IPS-NIHi11 (cell line): ENCODE measurements at regions not wholly inside any gene's neighbourhood (a gene's known extent, or its start where the extent isn't known, plus 50 kb on each side); places are given as distances from the start of the nearest gene placed in this dataset.

Source experiments
- DNase-seq: peaks from one replicate; pipeline ENCODE4 v3.0.0; 2012; ENCODE audit warnings: mixed read lengths, low spot score

DNA sequence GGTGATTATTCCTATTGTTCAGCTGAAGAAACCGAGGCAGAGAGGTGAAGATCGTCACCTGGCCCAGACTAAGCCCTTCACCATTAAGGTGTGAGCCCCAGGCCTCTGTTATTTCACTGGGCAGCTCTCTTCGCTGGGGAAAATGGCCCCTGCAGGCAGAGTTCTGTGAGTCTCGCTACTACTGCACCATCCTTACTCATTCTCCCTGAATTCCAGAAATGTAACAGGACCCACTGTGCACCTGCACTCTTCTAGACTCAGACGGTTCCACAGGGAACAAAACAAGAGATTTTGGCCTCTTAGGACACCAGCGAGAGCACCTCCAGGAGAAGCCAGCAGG lies 147.7 kb upstream of the GLI2 start:
- DNase-seq: no peak

DNA sequence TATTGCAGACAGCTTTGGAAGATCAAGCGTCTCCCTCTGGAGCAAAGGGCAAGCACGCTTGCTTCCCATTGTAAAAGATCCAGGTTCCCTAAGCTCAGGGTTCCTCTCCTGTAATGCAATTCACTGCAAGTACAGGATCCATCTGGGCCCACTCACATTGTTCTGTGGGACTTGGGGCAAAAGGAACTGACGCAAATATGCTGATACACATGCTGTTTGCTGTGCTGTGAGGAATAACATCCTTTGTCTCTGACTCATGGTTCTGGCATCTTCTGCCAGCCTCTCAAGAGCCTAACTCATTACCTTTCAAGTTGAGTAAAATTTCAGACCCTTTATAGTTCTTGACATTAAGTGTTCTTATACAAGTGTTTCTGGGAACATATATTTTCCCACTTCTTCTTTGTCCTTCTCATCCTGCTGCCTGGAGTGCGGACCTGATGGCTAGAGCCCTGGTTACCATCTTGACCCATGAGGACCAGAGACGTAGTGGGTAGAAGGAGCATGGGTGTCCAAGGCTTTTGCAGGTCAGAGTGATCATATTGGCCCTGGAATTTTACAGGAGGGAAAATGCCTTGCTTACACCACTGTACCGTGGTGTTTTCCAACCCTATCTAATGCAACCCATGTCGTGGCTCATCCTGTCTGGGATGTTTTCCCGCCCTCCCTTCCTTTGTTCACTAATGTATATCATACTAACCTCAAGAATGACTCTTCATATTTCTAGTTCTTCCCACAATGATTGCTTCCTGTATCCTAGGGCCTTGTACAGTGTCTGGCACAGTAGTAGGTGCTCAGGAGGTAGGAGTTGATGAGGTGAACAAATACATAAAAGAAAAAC lies 145.7 kb upstream of the GLI2 start:
- no peak for DNase-seq

DNA sequence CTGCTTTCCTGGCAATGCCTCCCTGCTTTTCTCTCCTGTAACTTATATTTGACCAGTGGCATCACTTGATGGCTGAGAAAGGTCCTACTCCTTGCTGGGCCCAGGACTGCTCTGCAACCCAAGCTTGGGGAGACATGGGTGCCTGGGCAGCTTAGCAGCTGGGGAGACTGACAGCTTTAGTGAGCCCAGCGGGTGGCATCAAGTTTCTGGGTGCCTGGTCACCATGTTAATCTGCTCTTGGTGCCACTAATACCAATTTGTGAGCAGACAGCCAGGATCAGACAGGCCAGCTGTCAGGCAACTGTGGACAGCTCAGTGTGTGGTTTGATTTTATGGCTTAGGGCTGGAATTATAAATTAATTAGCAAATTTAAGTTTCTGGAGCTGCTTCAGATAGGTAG lies 144.8 kb upstream of the GLI2 start:
- no peak for DNase-seq

DNA sequence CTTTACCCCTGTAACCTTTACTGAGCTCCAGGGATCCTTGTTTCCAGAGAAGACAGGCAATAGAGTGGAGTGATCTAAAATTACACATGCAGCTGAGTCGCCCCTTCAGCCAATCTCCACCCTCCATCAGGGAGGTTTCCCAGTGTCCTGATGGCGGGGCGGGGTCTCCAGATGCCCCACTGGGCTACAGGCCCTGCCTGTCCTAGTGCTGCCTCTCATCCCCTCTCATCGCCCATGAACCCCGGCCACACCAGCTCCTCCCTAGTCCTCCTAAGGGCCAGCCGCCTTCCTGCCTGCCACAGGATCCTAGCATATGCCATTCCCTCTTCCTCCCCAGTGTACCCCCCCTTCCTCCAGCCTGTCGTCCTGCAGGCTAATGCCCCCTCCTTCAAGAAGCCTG lies 144.1 kb upstream of the GLI2 start:
- DNase-seq: no peak

DNA sequence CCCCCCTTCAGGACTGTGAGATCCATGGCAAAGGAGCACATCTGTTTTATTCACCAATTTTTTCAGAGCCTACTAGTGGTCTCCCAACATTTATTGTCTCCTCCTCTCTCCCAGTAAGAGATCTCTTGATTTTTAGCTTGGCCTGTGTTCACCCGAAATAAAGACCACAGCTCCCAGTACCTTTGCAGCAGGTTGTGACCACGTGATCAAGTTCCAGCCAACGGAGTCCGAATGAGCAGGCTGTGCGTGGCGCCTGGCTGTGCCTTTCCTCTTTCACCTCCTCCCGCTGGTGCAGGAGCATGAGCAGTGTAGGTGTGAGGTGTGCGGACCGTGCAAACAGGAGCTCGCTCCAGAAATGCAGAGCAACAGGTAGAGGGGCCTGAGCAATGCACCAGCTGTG lies 143.6 kb upstream of the GLI2 start:
- no peak for DNase-seq

DNA sequence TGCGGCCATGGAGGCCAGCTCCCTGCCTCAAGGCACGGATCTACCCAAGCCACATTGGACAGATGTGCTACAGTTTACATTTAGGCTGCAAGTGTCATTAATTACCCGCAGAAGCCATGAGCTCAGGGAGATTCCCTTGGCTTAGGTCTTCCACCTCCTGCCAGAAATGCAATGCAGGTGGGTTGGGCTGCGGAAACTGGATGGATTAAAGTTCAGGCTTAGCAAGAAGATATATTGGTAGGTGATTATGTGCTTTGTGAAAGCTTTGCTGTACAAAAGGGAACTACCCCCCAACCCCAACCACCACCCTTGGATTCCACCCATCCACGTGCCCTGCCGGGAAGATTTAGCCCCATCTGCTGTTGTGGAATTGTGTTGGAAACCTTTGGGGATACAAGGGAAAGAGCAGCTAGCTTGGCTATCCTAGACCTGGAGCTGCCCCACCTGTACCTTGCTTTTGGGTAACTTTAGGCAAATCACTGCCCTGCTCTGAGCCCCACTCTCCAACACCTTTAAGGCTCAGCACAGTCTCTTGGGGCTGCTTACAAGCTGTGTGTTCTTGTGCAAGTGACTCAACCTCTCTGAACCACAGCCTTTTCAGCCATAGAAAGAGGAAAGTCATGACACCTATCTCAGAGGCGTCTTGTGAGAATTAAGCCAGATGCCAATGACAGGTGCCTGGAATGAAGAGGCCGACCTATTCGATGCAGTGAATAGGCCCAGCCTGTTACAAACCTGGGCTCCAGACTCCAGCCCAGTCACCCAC lies 141.6 kb upstream of the GLI2 start:
- DNase-seq: no peak

DNA sequence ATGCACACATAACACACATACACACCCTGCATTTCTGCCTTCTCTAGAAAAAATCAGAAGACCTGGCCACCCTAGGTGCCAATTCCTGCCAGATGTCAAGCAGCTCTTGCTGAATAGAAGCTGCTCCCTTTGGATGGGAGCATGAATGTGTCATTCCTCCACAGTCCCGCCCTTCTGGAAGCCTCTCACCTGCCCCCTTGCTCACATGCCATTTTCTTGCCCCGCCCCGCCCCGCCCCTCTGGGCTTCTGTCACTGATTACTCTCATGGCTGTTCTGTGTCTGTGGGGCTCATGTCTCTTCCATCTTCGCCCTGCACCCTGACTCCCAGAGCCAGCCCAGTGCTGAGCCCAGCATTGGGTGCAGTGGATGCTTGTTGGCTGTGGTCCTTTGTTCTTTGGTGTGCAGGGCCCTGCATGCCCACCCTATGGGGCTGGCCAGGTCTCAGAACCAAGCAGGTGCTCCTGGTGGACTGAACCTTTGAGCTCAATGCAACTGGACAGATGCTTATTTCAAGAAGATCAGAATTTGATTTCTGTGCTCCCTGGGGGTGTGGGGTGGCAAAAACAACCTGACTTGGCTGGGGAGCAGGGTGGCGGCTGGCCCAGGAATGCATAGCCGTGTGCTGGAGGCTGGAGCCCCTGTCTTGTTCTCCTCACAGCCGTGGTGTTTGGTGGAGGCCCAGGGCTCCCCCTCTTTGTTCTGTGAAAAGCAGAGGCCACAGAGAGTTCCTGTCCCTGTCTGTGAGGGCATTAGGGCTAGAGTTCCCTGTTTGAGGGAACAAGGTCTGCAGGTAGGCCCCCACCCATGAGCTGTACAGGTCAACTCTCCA lies 140.6 kb upstream of the GLI2 start:
- DNase-seq: peak; percentile 75

DNA sequence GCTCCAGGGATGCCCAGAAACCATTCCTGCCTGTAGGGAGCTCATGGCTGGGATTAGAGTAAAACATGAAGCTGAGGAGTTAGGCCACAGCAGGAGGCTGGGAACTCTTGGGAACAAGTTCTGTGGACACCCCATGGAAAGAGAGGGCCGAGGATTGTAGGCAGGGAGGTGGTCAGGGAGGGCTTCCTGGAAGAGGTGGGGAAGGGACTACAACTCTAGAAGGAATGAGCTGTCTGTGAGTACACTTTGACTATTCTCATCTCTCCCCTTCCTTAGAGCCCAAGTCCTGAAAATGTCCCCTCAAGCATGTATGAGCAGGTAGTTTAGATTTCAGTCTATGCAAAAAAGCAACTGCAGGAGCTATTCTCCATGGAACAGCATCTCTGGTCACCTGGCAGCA lies 139.9 kb upstream of the GLI2 start:
- DNase-seq: no peak

DNA sequence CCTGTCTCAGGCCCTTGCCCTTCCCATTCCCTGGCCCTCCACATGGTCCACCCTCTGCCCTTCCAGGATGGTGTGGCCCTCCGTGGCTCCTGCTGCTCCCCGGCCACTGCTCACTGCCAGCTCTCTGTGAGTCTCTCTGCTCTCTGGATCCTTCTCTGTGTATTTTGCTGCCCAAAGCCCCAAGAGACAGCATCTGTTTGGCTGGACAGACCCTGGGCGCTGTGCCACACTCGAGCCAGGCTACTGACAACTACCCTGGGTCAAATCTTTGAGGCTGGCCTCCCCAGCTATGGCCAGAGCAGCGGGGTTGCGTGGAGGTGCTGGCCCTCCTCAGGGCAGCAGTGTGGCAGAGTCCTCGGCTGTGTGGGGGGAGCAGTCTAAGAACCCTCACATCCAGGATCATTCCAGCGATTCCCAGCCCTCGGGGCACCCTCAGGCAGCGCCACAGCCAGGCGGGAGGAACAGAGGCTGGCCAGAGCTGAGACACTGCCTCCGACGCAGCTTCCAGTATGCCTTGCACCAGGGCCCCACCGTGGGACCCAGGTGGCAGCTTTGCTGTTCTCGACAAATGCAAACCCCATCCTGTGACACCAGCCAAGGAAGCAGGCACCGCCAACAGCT lies 139.4 kb upstream of the GLI2 start:
- DNase-seq: no peak

DNA sequence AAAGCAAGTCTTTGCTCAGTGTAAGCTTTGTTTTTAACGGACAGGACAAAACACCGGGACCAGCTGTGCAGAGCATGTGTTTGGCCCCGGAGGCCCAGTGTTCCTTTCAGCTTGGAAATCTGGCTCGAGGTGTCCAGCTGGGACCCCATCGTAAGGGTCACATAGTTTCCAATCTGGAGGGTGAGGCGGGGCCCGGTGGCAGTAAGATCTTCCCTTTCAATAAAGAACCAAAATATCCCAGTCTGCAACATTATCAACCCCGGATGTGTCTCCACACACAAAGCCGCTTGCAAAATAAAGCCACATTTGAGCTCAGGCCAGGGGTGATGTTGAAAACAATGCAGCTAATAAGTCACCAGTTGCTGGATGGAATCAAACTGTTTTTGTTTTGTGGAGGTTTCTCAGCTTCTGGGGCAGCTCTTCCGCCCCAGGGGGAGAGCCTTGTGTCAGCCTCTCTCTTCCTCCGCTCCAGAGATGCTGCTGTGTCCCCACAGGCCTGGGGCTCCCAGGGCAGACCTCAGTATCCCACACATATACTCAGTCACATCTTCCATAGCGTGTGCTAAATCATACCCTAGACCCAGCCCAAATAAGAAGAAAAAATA lies 138.6 kb upstream of the GLI2 start:
- DNase-seq: no peak

DNA sequence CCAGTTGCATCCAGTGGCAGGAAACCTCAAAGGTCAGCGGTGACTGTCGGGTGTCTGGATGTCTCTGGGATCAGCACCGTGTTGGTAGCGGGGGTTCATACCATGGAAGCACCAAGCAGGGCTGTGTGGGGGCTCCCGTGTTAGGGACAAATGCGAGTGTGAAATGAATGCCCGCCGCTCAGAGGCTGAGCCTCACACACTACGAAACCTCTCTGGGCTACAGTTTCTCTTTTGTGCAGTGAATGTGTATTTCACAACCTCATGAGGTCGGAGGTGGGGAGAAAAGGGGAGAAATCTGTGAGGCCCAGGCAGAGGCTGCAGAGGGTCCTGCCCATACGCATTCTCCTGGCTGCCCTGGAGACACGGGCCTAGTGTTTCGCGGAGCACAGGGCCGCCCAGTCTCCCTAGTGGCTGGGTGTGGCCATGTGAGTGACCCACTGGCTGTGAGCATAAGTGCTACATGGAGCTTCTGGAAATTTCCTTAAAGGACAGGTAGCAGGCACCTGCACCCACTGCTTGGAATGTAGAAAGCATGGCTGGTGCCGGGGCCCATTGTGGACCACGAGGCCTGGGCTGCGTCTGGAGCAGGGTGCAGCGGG lies 138.0 kb upstream of the GLI2 start:
- no peak for DNase-seq

DNA sequence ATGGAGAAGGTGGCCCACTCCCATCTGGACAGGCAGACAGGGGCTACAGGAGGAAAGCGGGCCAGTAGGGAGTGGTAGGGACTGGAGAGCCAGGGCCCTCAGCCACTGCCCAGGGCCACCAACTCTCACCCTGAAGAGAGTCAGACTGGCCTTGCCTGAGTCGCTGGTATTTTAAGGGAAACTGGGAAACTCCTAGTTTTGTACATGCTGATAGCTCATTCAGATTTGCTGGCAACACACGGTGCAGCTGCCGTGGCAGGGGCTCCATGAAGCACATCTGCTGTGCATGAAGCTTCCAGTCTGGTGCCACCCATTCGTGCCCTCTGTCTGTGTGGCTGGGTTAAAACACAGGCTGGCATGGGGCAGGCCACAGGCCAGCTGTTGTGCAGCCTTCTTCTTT lies 137.3 kb upstream of the GLI2 start:
- DNase-seq: no peak

DNA sequence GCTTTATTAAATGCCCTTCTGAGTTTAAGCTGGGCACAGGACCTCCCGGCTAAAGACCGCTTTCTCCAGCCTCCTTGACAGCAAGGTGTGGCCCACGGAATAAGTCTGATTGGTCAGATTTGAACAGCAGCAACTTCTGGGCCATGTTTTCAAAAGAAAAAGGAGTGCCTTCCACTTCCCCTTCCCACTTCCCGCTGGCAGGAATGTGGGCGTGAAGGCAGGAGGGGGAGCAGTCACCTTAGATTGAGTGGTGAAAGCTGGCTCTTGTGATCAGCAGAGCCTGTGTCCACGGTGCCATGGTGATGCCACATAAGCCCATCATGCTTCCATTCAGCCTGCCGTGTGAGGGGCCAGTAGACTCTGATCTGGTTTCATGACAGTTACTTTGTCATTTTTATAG lies 136.6 kb upstream of the GLI2 start:
- DNase-seq: no peak

DNA sequence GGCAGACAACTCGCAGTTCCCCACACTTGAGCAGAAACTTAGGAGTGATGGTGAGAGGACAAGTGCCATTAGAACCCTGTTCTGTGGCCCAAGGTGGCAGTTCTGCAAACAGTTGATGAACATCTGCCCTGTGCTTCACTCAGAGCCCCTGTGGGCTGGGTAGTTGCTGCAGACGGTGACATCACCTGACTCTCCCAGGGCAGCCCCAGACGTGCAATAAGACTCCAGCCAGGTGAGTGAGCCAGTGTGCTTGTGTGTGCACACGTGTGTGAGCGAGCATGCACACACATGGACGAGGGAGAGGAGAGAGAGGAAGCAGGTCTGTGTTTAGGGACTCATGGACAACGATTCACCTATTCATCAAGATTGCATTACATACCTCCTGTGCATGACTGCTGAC lies 136.0 kb upstream of the GLI2 start:
- DNase-seq: no peak

DNA sequence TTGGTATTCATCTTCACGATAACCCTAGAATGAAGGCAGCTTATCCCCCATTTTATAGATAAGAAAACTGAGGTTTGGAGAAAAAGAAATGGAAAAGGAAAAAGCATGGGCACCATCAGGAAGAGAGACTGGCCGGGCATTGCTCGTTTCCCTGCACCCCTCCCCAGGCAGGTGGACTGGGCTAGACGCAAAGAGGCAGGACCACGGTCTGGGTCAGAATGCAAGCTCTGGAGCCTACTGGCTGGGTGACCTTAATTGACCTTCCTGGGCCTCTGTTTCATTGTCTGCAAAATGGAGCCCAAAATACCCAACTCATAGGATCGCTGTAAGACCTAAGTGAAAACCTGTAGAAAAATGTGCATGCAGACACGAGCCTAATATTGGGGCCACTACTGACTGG lies 135.3 kb upstream of the GLI2 start:
- no peak for DNase-seq

DNA sequence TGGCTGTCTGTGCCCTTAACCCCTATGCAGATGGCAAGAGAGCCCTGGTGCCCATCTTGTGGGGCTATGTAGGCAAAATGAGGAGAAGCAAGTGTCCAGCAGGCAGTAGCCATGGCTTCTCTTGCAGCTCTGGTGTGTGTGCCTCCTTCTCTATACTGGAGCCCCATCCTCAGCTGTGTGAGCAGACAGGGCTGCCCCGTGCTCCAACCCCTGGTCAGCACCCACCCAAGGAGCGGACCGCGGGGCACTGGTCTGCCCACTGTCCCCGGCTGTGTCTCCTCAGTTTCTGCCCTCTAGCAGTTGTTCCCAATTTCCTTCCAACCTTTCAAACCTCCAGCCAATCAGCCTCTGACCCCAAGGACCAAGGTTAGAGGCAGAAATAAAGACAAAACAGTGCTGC lies 134.9 kb upstream of the GLI2 start:
- DNase-seq: no peak

DNA sequence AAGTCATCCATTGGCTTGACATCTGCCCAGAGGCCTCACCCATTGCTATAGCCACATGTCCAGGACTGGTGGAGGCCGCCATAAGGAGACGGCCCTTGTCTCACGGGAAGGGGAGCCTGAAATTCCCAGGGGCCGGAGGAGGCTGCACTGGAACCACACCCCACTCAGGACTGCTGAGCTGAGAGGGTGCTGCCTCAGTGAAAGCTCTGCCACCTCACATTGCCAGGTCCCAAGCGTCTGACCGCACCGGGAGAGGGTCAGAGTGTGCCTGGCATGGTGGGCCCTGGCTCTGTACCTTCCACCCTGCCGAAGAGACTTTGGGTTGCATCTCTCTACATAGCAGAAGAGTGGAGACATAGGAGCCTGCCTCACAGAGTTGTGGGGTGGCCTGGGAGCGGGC lies 134.1 kb upstream of the GLI2 start:
- no peak for DNase-seq

DNA sequence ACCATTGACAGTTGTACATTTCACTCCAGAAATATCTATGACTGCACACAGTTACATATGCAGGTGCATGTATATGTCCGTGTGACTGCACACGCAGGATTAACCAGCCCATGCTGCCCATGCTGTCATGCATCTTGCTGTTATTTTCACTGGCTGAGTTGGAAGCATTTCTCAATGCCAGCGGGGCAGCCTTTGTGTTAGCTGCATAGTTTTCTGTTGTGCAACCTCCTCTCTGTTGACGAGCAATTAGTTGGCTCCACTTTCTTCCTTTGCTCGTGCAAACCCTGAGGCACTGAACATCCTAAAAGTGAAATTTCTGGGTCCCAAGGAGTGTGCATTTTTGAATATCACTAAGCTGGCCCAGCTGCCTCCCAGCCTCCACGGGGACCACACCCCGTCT lies 133.4 kb upstream of the GLI2 start:
- no peak for DNase-seq

DNA sequence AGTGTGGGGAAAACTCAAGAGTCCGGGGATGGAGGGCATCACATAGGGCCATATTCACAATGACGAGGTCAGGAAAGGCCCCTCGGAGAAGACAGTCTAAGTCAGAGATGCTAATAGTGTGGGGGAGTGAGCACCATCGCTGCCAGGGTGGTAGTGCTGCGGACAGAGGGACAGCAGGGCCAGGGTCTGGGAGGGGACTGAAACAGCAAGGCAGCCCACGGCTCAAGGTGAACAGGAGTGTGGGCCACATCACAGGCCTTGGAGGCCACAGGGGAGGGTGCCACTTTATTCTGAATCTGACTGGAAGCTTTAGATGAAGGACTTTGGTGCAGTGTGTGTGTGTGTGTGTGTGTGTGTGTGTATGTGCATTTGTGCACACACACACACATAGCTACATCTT lies 130.9 kb upstream of the GLI2 start:
- DNase-seq: no peak

DNA sequence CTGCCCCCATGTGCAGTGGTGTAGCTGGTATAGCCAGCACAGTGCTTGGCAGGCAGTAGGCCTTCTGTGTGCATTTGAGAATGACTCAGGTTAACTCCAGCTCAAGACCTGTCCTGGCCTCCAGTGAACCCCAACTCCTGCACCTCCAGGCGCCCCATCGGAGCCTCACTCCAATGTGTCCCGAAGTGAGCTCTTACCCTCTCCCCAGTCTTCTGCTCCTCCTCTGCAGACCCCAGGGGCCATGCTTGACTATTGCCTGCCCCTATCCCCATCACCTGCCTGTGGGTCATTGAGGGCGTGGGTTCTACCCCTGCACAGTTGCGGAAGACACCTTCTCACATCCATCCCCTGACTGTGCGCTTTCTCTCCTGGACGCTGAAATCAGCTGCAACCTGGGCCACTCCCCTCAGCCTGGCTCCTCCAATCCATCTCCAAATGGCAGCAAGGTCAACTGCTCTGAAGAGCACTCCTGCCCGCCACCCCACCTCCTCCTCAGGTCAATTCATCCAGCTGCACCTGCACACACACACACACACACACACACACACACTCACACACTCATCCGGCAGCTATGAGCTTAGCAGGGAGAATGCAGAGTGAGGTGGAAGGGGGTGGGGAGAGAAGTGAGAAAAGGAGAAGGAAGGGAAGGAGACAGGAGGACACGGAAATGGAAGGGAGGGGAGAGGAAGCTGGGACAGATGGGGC lies 130.3 kb upstream of the GLI2 start:
- DNase-seq: no peak

DNA sequence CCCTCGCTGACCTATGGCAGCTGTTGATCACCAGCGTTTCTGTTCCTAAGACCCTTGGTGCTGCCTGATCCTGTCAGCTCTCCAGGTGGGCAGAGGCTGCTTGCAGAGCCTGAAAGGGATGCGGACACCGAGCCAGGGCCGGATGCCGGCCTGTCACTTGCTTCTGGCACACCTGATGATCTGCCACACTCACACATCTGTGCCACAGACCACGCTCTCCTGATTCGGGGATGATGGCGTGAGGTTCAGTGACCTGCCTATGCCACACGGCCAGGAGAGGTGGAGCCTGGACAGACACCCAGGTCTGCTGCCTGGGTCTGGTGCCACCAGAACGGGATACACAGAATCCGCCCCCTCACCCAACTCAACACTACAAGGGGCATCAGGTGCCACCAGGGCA lies 129.4 kb upstream of the GLI2 start:
- no peak for DNase-seq
